Erythroblast (primary cell): ENCODE measurements at regions not wholly inside any gene's neighbourhood (a gene's known extent, or its start where the extent isn't known, plus 50 kb on each side); places are given as distances from the start of the nearest gene placed in this dataset.

Source experiments
- GATA1 ChIP-seq: IDR thresholded peaks from 2 replicates; pipeline ENCODE4 v1.6.1; 2011; ENCODE audit warnings: low read depth, mild to moderate bottlenecking, control low read depth, low read length, moderate library complexity
- POLR2A ChIP-seq: IDR thresholded peaks from 2 replicates; pipeline ENCODE4 v1.6.1; 2011; ENCODE audit warnings: mild to moderate bottlenecking, low read length

- no peak for TF ChIP-seq POLR2A
- no peak for TF ChIP-seq GATA1
Measured at GRCh38 chr1:189662190-189662589, 815.5 kb downstream of the BRINP3 start.
